Neuronal stem cell (in vitro differentiated cells): ENCODE measurements at regions not wholly inside any gene's neighbourhood (a gene's known extent, or its start where the extent isn't known, plus 50 kb on each side); places are given as distances from the start of the nearest gene placed in this dataset.

Source experiments
- DNase-seq: peaks from one replicate; pipeline ENCODE4 v3.0.0-alpha.2; 2013; ENCODE audit warnings: low spot score
- H2AFZ ChIP-seq: one replicate; pipeline ENCODE4 v1.6.1; 2013; ENCODE audit warnings: mild to moderate bottlenecking, low read length, inconsistent platforms
- H2AK5ac ChIP-seq: 2 replicates; pipeline ENCODE4 v1.6.1; 2013; ENCODE audit warnings: low read depth, mild to moderate bottlenecking, inconsistent platforms, low read length, moderate library complexity, mixed read lengths
- H2BK120ac ChIP-seq: 2 replicates; pipeline ENCODE4 v1.6.1; 2013; ENCODE audit warnings: low read depth, mild to moderate bottlenecking, inconsistent platforms, low read length, moderate library complexity, mixed read lengths
- H2BK12ac ChIP-seq: one replicate; pipeline ENCODE4 v1.6.1; 2013; ENCODE audit warnings: low read length, inconsistent platforms
- H2BK15ac ChIP-seq: 2 replicates; pipeline ENCODE4 v1.6.1; 2013; ENCODE audit warnings: mild to moderate bottlenecking, low read length, inconsistent platforms, mixed read lengths
- H2BK5ac ChIP-seq: one replicate; pipeline ENCODE4 v1.6.1; 2013; ENCODE audit warnings: inconsistent platforms, mild to moderate bottlenecking, low read length, moderate library complexity
- H3K14ac ChIP-seq: one replicate; pipeline ENCODE4 v1.6.1; 2013; ENCODE audit warnings: low read length, inconsistent platforms
- H3K18ac ChIP-seq: 2 replicates; pipeline ENCODE4 v1.6.1; 2013; ENCODE audit warnings: low read length, inconsistent platforms
- H3K23ac ChIP-seq: 2 replicates; pipeline ENCODE4 v1.6.1; 2013; ENCODE audit warnings: low read depth, mild to moderate bottlenecking, mixed read lengths, low read length, inconsistent platforms; ENCODE audit not compliant: poor library complexity
- H3K27ac ChIP-seq: replicated peaks from 3 replicates; pipeline ENCODE4 v1.5.1; 2013; ENCODE audit warnings: low read length, inconsistent platforms
- H3K27me3 ChIP-seq, 3 experiments: 2 replicates each; pipeline ENCODE4 v1.6.1; 2013; ENCODE audit warnings: low read length in 3 of 3, mild to moderate bottlenecking in 2 of 3, inconsistent platforms in 1 of 3, low read depth in 1 of 3, mixed read lengths in 1 of 3, moderate library complexity in 1 of 3; ENCODE audit not compliant: control insufficient read depth in 3 of 3, insufficient read depth in 3 of 3
- H3K36me3 ChIP-seq, 2 donors: replicated peaks in 1 of 2; 2 replicates each; pipeline ENCODE4 v1.6.1; 2013; ENCODE audit warnings: low read length in 2 of 2; ENCODE audit not compliant: control insufficient read depth in 2 of 2, insufficient read depth in 2 of 2
- H3K4ac ChIP-seq: 2 replicates; pipeline ENCODE4 v1.6.1; 2013; ENCODE audit warnings: inconsistent platforms, mild to moderate bottlenecking, low read length, moderate library complexity
- H3K4me1 ChIP-seq, 2 donors: 1 replicate in 1 of 2; 2 replicates in 1 of 2; pipeline ENCODE4 v1.6.1; 2013; ENCODE audit warnings: low read length in 2 of 2, low read depth in 1 of 2; ENCODE audit not compliant: control insufficient read depth in 2 of 2, insufficient read depth in 1 of 2
- H3K4me2 ChIP-seq: one replicate; pipeline ENCODE4 v1.6.1; 2013; ENCODE audit warnings: mild to moderate bottlenecking, low read length, inconsistent platforms; ENCODE audit not compliant: insufficient read depth, poor library complexity, severe bottlenecking
- H3K4me3 ChIP-seq, 2 donors: 2 replicates each; pipeline ENCODE4 v1.5.1; 2013; ENCODE audit warnings: low read length in 2 of 2, mild to moderate bottlenecking in 2 of 2, inconsistent platforms in 1 of 2, moderate library complexity in 1 of 2
- H3K79me1 ChIP-seq: one replicate; pipeline ENCODE4 v1.6.1; 2013; ENCODE audit warnings: low read depth, mild to moderate bottlenecking, inconsistent platforms, low read length, moderate library complexity
- H3K9ac ChIP-seq: one replicate; pipeline ENCODE4 v1.6.1; 2013; ENCODE audit warnings: mild to moderate bottlenecking, low read depth, low read length, inconsistent platforms; ENCODE audit not compliant: poor library complexity
- H3K9me3 ChIP-seq, 2 donors: replicated peaks in 1 of 2; 2 replicates each; pipeline versions ENCODE3 to v1.6.1; 2013; ENCODE audit warnings: low read length in 2 of 2, mild to moderate bottlenecking in 2 of 2, inconsistent platforms in 1 of 2, low read depth in 1 of 2, mixed read lengths in 1 of 2, moderate library complexity in 1 of 2; ENCODE audit not compliant: control insufficient read depth in 2 of 2, insufficient read depth in 1 of 2
- H4K8ac ChIP-seq: one replicate; pipeline ENCODE4 v1.6.1; 2013; ENCODE audit warnings: low read depth, mild to moderate bottlenecking, inconsistent platforms, low read length, moderate library complexity
- H4K91ac ChIP-seq: one replicate; pipeline ENCODE4 v1.6.1; 2013; ENCODE audit warnings: low read length, low read depth, mild to moderate bottlenecking, inconsistent platforms; ENCODE audit not compliant: poor library complexity
- WGBS, 2 donors: extraction: QIAGEN DNeasy Blood & Tissue Kit; methylation state at CpG; one replicate each; pipeline ENCODE4 v1.1.7; 2013; ENCODE audit warnings: missing lambda C conversion rate in 2 of 2, mixed read lengths in 1 of 2; ENCODE audit not compliant: insufficient read length in 2 of 2, insufficient replicate concordance in 1 of 2; ENCODE audit errors: extremely low coverage in 2 of 2; 5-methylcytosine and 5-hydroxymethylcytosine counted together

DNA sequence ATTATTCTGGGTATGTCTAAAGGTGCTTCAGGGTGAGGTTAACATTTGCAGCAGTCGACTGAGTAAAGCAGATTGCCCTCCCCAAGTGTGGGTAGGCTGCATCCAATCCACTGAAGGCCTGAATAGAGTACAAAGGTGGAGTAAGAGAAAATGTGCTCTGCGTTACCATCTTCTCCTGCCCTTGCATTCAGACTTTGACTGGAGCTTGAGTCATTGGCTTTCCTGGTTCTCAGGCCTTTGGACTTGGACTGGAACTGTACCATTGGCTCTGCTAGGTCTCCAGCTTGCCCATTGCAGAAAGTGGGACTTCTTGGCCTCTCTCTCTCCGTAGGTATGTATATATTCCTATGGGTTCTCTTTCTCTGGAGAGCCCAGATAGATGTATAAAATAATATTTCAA lies 120.9 kb upstream of the CNTLN start:
- Histone ChIP-seq H3K4ac (no peak overlapping the region), H3K27ac (no peak overlapping the region), H3K79me1 (no peaks in the 10 kb centered on the region), H2BK12ac (no peak overlapping the region), H3K18ac (no peak overlapping the region), H3K9ac (no peak overlapping the region), H2BK15ac (no peak overlapping the region), H4K8ac (no peak overlapping the region), H3K27me3 (no peaks in the 10 kb centered on the region), H2BK5ac (no peak overlapping the region), H2BK120ac (no peak overlapping the region), H3K9me3 (no peaks in the 10 kb centered on the region), H2AK5ac (no peak overlapping the region), H3K14ac (no peak overlapping the region), H3K4me3 (no peak overlapping the region), H3K23ac (no peak overlapping the region), H3K4me1 (peaks cover 0 to 2% of the 10 kb centered on the region in 2 donors), H3K36me3 (no peaks in the 10 kb centered on the region), H3K4me2 (no peak overlapping the region), H2AFZ (no peak overlapping the region), H4K91ac (no peak overlapping the region)
- no peak for DNase-seq
- WGBS, 2 donors, result no CpG with 5 or more reads among the region's 3 CpGs

DNA sequence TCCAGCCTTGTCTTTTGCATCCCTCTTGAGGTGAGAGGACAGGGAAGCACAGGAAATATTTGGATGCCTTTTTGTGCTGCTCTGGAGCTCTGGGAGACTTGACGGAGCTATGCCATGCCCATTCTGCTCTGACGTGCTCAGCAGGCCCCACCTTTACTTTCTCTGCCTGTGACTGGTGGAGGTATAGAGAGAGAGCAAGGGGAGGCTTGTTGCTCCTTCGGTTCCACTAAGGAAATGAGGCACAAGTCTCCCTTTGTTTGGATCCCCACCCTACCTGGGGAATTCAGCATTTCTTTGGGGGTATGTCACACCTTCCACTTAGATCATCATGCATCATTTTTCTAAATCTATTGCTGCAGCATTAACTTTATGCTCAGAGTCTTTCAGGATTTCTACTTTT lies 121.8 kb upstream of the CNTLN start:
- Histone ChIP-seq H3K9ac (no peak overlapping the region), H2BK5ac (no peak overlapping the region), H4K91ac (no peak overlapping the region), H3K4me1 (no peaks in the 10 kb centered on the region), H3K4ac (no peak overlapping the region), H3K14ac (no peak overlapping the region), H2AK5ac (no peak overlapping the region), H2BK15ac (no peak overlapping the region), H2BK120ac (no peak overlapping the region), H3K4me2 (no peak overlapping the region), H3K36me3 (no peaks in the 10 kb centered on the region), H3K23ac (no peak overlapping the region), H2AFZ (no peak overlapping the region), H2BK12ac (no peak overlapping the region), H3K79me1 (no peaks in the 10 kb centered on the region), H3K27ac (no peak overlapping the region), H3K9me3 (no peaks in the 10 kb centered on the region), H3K27me3 (no peaks in the 10 kb centered on the region), H3K18ac (no peak overlapping the region), H3K4me3 (no peak overlapping the region), H4K8ac (no peak overlapping the region)
- DNase-seq, result no peak
- WGBS, 2 donors, result no CpG with 5 or more reads among the region's 3 CpGs

- Histone ChIP-seq H3K4me3 (no peak overlapping the region), H3K9ac (no peak overlapping the region), H3K27me3 (no peaks in the 10 kb centered on the region), H4K91ac (no peak overlapping the region), H2BK15ac (no peak overlapping the region), H3K36me3 (no peaks in the 10 kb centered on the region), H3K18ac (no peak overlapping the region), H4K8ac (no peak overlapping the region), H3K4me2 (no peak overlapping the region), H2BK120ac (no peak overlapping the region), H3K4ac (no peak overlapping the region), H3K9me3 (no peaks in the 10 kb centered on the region), H3K14ac (no peak overlapping the region), H3K4me1 (no peaks in the 10 kb centered on the region), H2AFZ (no peak overlapping the region), H2BK12ac (no peak overlapping the region), H3K79me1 (no peaks in the 10 kb centered on the region), H3K27ac (no peak overlapping the region), H2BK5ac (no peak overlapping the region), H3K23ac (no peak overlapping the region), H2AK5ac (no peak overlapping the region)
- DNase-seq, result no peak
These were observed 123.0 kb upstream of the CNTLN start for GRCh38 chr9:17011880-17012279.

DNA sequence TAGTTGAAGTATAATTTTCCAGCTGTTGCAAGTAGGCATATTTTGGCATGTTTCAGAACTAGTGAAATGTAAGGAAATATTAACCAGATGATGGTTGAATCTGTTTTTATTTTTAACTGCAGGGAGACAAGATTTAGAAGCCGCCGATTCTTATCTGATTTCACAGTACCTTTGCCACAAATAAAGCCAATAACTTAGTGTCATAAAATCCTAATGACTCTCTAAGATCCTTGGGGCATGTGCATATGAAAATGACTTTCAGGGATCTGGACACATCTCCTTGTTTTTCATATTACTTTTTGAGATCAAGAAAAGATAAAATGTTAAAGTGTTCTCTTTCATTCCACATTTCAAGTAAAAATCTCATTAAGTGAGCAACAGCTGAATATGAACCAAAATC lies 125.8 kb upstream of the CNTLN start:
- H2BK12ac ChIP-seq, result no peak overlapping the region

More for the DNA sequence above, 125.8 kb upstream of the CNTLN start:
- H3K9me3 ChIP-seq, result no peaks in the 10 kb centered on the region
- H3K4me2 ChIP-seq, result no peak overlapping the region
- no peak overlapping the region for H3K14ac ChIP-seq
- no CpG with 5 or more reads among the region's 2 CpGs for WGBS, 2 donors
- no peak overlapping the region for H2BK120ac ChIP-seq
- H3K36me3 ChIP-seq, result no peaks in the 10 kb centered on the region
- no peak overlapping the region for H3K27ac ChIP-seq
- no peak overlapping the region for H3K18ac ChIP-seq
- no peak overlapping the region for H3K4ac ChIP-seq
- H3K4me3 ChIP-seq, result no peak overlapping the region
- DNase-seq, result no peak
- H4K8ac ChIP-seq, result no peak overlapping the region
- H2BK15ac ChIP-seq, result no peak overlapping the region
- no peak overlapping the region for H4K91ac ChIP-seq
- no peak overlapping the region for H3K23ac ChIP-seq
- no peak overlapping the region for H2BK5ac ChIP-seq
- H3K27me3 ChIP-seq, result no peaks in the 10 kb centered on the region
- H3K9ac ChIP-seq, result no peak overlapping the region
- no peak overlapping the region for H2AK5ac ChIP-seq
- no peak overlapping the region for H2AFZ ChIP-seq
- H3K4me1 ChIP-seq, result no peaks in the 10 kb centered on the region
- no peaks in the 10 kb centered on the region for H3K79me1 ChIP-seq
